ENCODE measurements at regions not wholly inside any gene's neighbourhood (a gene's known extent, or its start where the extent isn't known, plus 50 kb on each side); places are given as distances from the start of the nearest gene placed in this dataset.

GRCh38 chr13:22265563-22265962 is 594.7 kb downstream of the FGF9 start:
- TF ChIP-seq EZH2phosphoT487 (IDR thresholded peaks at IDR 0.05; ENCODE audit: borderline replicate concordance) (no peak), CTCF (conservative IDR thresholded peaks at IDR 0.05; ENCODE audit: low read length) (no peak)
- Histone ChIP-seq H3K79me2 (ENCODE audit: insufficient read depth, low read length) (no peaks in the 10 kb centered on the region), H3F3A (ENCODE audit: low read depth) (no peaks in the 10 kb centered on the region), H3K9me2 (replicated peaks; ENCODE audit: low read depth, low read length) (no peaks in the 10 kb centered on the region), H3K4me1 (ENCODE audit: insufficient read depth, low read length, poor library complexity, severe bottlenecking) (no peaks in the 10 kb centered on the region), H3K4me2 (ENCODE audit: low read depth, low read length, poor library complexity, severe bottlenecking) (no peak overlapping the region), H3K27me3 (ENCODE audit: insufficient read depth, low read length, poor library complexity, severe bottlenecking) (no peaks in the 10 kb centered on the region), H3K9me3 (ENCODE audit: insufficient read depth, low read depth, low read length) (no peaks in the 10 kb centered on the region), H2AFZ (ENCODE audit: low read length) (no peak overlapping the region), H4K20me1 (ENCODE audit: insufficient read depth, low read length, poor library complexity, severe bottlenecking) (no peaks in the 10 kb centered on the region), H3K9ac (ENCODE audit: low read depth, low read length, poor library complexity, severe bottlenecking) (no peak overlapping the region), H3K36me3 (ENCODE audit: insufficient read depth, low read length) (no peaks in the 10 kb centered on the region), H3K4me3 (ENCODE audit: low read length, poor library complexity, severe bottlenecking) (no peak overlapping the region)

GRCh38 chr13:22270881-22271280 is 600.0 kb downstream of the FGF9 start:
- H3K9me3 ChIP-seq (ENCODE audit: insufficient read depth, low read depth, low read length): no peaks in the 10 kb centered on the region
- H3K4me2 ChIP-seq (ENCODE audit: low read depth, low read length, poor library complexity, severe bottlenecking): no peak overlapping the region
- no peaks in the 10 kb centered on the region for H4K20me1 ChIP-seq (ENCODE audit: insufficient read depth, low read length, poor library complexity, severe bottlenecking)
- TF ChIP-seq EZH2phosphoT487 (IDR thresholded peaks at IDR 0.05; ENCODE audit: borderline replicate concordance): no peak
- no peak for TF ChIP-seq CTCF (conservative IDR thresholded peaks at IDR 0.05; ENCODE audit: low read length)
- H3K36me3 ChIP-seq (ENCODE audit: insufficient read depth, low read length): no peaks in the 10 kb centered on the region
- no peaks in the 10 kb centered on the region for H3K9me2 ChIP-seq (replicated peaks; ENCODE audit: low read depth, low read length)
- no peaks in the 10 kb centered on the region for H3K4me1 ChIP-seq (ENCODE audit: insufficient read depth, low read length, poor library complexity, severe bottlenecking)
- no peaks in the 10 kb centered on the region for H3K79me2 ChIP-seq (ENCODE audit: insufficient read depth, low read length)
- no peaks in the 10 kb centered on the region for H3F3A ChIP-seq (ENCODE audit: low read depth)
- no peak overlapping the region for H2AFZ ChIP-seq (ENCODE audit: low read length)
- H3K9ac ChIP-seq (ENCODE audit: low read depth, low read length, poor library complexity, severe bottlenecking): no peak overlapping the region
- H3K4me3 ChIP-seq (ENCODE audit: low read length, poor library complexity, severe bottlenecking): no peak overlapping the region
- H3K27me3 ChIP-seq (ENCODE audit: insufficient read depth, low read length, poor library complexity, severe bottlenecking): no peaks in the 10 kb centered on the region

- no peak overlapping the region for H2AFZ ChIP-seq (ENCODE audit: low read length)
- no peaks in the 10 kb centered on the region for H3K36me3 ChIP-seq (ENCODE audit: insufficient read depth, low read length)
- no peaks in the 10 kb centered on the region for H3K4me1 ChIP-seq (ENCODE audit: insufficient read depth, low read length, poor library complexity, severe bottlenecking)
- H3K9me2 ChIP-seq (replicated peaks; ENCODE audit: low read depth, low read length): no peaks in the 10 kb centered on the region
- no peaks in the 10 kb centered on the region for H3K79me2 ChIP-seq (ENCODE audit: insufficient read depth, low read length)
- H3K27me3 ChIP-seq (ENCODE audit: insufficient read depth, low read length, poor library complexity, severe bottlenecking): no peaks in the 10 kb centered on the region
- H3K4me3 ChIP-seq (ENCODE audit: low read length, poor library complexity, severe bottlenecking): no peak overlapping the region
- H3F3A ChIP-seq (ENCODE audit: low read depth): no peaks in the 10 kb centered on the region
- H3K9ac ChIP-seq (ENCODE audit: low read depth, low read length, poor library complexity, severe bottlenecking): no peak overlapping the region
- H3K4me2 ChIP-seq (ENCODE audit: low read depth, low read length, poor library complexity, severe bottlenecking): no peak overlapping the region
- H3K9me3 ChIP-seq (ENCODE audit: insufficient read depth, low read depth, low read length): no peaks in the 10 kb centered on the region
- H4K20me1 ChIP-seq (ENCODE audit: insufficient read depth, low read length, poor library complexity, severe bottlenecking): no peaks in the 10 kb centered on the region
- TF ChIP-seq EZH2phosphoT487 (IDR thresholded peaks at IDR 0.05; ENCODE audit: borderline replicate concordance) (no peak), CTCF (conservative IDR thresholded peaks at IDR 0.05; ENCODE audit: low read length) (no peak)
Measured at GRCh38 chr13:22271903-22272302, 601.0 kb downstream of the FGF9 start.
